NCI-H69 (cell line): ENCODE measurements at regions not wholly inside any gene's neighbourhood (a gene's known extent, or its start where the extent isn't known, plus 50 kb on each side); places are given as distances from the start of the nearest gene placed in this dataset.

Source experiments
- DNase-seq: peaks from one replicate; lab custom pipeline; 2025; lab: John Stamatoyannopoulos, UW

DNA sequence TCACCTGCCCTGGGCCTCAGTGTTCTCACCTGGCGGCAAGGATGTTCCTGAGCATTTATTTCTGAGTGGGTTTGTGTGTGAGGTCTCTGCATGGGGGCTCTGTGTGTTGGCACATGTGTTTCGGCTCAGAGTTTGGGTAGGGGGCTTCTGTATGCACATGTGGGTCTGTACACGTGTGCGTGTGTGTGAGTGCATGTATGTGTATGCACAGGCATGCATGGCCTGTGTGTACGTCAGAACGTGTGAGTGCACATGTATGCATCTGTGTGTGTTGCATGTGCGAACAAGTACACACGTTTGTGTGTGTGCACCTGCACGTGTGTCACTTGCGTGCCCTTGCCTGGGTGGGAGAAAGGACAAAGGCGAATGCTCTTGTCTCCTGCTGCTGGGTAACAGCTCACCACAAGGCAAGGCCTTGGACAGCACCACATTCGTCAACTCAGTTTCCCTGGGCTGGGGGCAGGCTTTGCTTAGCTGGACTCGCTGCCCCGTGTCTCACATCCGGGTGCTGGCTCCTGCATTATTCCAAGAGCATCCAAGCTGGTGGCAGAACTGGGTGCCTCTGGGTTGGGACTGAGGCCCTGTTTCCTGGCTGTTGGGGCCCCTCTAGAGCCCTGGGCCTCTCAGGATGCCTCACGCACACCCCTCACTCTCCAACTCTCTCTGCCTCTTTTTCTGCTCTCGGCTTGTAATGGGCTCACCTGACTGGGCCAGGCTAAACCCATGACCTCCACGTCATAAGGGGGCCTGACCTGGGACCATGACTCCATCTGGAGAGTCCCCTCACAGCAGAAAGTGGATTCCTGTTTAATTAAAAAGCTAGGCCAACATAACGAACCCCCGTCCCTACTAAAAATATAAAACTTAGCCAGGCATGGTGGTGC is 153.6 kb upstream of the C14orf180 start:
- DNase-seq, result no peak

DNA sequence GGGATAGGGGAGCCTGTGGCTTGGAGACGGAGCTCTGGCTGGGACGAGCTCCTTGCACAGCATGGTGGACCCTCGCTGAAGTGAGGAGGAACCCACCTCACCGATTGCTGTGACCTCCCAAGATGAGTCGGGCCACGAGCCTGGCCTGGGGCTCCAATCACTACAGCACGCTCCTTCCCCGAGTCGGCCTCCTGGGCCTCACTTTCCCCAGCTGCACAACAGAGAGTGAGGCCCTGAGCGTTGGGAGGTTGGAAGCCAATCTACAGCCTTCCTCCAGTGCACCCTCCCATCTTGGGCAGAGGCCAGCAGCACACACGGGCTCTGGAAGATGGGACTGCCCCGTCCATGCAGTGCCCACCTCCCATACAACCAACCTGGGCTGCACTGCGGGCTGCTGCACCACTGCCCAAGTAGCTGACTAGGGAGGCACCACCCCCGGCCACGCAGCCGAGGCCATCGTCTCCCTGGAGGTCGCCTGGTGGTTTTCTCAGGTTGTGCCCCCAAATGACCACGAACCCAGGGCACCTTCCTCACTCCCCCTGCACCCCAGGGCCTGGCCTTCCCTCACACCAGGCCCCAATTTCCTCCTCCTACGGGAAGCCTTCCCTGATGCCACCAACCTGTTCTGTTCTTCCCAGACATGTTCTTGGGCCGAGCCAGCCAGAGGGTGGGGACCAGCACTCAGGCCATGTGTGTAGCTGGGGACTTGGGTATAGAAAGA is 152.3 kb upstream of the C14orf180 start:
- DNase-seq, result no peak

DNA sequence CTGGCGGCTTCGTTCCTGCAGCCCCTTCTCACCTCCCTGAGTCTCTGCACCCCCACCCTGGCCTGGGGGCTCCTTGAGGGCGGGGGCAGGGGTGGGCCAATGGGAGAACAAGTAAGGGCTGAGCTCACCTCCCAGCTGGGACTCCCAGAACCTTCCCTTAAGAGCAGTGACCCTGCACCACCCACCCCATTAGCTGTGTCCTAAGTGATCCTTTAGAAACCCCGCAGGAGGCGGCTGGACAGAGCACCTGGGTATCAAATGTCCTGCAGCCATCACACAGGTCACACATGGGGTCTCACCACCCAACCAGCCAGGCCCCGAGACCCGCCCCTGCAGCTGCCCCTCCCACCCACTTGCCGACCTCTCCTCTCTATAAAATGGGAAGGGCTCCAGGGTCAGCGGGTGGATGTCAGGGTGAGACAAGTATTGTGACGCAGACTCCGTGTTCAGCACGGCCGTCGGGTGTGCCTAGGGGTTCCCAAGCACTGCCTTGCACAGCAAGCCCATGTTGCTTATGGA is 151.2 kb upstream of the C14orf180 start:
- peak; percentile 78 for DNase-seq

DNA sequence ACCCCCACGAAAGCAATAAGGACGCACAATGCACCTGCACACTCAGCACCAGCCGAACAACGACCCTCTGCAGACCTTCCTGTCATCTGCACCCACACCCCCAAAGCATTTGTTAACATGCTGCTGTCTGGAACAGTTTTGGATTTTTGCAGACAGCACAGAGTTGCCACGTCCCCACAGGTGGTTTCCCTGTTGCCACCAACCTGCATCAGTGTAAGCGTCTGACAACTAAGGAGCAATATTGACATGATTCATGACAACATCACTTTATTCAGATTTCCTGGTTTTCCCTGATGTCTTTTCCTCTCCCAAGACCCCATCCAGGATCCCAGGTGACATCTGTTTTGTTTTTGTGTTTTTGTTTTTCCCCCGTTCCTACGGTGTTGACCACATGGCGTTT is 150.7 kb upstream of the C14orf180 start:
- peak; percentile 78 for DNase-seq

DNA sequence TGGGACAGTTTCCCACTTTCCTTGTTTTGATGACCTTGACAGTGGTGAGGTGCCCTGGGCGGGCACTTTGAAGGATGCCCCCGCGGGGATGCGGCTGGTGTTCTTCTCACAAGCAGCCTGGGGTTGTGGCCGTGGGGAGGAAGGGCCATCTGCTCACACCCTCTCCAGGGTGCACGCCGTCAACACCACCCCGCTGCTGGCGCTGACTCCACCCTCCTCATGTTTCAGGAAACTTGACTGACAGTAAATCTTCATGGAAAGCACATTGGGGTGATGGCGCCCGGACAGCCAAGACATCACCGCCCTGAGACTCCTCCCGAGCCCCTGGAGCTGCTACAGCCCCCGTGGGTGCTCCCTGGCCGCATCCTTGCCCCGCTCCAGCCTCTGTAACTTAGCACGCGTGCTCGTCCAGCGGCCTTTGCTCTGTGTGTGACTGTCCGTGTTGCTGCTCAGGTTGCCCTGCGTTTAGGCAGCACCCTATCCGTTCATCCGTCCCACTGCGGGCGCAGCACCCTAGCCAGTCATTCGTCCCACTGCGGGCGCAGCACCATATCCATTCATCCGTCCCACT is 150.2 kb upstream of the C14orf180 start:
- peak; percentile 91 for DNase-seq

DNA sequence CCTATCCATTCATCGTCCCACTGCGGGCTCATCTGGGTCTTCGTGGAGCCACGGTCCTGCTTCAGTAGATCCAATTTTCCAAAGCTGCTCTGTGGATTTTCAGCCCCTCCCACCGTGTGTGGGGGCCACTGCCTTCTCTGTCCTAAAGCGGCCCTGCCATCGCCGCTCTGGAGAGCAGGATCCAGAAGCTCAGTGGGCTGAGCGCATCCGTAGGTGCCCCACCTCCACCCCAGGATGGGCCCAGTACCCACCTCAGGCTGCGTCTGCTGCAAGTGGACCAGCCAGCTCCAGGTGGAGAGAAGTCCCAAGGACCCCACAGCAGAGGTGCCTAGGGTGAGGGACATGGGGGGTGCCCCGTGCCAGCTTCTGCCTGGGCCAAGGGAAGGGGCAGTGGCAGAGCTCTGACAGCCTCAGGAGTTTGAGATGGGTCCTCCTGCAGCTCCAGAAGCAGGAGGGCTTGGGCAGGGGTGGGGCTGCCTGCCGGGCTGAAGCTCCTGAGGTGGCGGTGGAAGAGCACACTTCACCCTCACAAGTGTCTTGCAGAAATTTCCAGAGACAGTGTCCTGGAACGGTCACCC is 148.1 kb upstream of the C14orf180 start:
- no peak for DNase-seq

DNA sequence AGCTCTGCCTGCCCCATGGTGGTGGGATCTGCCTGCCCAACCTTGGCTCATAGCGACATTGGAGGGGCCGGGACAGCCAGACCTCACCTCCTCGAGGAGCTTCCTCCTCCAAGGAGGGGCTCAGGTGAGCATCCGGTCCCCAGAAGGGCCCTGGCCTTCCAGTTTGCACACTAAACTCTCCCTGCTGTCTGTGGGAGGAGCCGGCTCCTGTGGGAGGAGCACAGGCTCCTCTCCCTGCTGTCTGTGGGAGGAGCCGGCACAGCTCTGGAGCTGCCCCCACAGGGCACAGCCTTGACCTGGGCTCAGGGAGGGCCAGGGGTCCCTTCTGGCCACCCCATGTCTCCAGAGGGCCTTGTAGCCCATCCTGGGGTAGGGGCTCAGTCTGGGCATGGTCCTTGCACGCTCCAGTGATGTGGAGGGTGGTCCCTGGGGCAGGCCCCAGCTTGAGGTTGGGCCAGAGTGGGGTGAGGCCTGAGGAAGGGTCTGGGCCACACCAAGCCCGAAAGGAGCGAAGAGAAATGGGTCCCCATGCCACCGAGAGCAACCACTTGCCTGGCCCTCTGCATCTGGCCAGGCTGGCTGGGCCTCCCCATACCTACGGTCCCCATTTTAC is 147.5 kb upstream of the C14orf180 start:
- DNase-seq, result no peak

DNA sequence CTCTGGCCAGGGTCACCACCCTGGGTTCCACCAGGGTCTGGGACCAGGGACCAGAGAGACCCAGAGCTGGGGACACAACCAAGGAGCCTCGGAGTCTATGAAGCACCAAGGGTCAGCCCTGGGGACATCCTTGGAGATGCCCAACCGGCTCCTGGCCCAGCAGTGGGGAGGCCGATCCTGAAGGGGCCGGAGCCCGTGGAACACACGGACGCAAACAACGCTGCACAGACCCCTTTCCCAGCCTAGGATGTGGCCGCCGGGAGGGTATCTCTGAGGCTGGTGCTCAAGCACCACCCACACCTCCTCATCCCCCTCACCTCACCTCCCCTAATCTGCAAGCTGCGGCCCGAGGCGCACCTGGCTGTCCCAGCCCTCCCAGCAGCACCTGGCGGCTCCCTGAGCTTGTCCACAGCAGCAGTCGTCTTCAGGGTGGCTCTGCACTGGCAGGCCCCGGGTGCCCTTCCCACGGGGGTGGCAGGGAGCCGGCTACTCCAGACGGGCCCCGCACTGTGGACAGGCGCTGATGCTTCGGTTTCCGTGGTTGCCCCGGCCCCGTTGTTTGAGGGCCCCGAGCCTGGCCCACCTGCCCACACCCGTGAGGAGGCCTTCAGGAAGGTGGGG is 146.8 kb upstream of the C14orf180 start:
- DNase-seq, result no peak

DNA sequence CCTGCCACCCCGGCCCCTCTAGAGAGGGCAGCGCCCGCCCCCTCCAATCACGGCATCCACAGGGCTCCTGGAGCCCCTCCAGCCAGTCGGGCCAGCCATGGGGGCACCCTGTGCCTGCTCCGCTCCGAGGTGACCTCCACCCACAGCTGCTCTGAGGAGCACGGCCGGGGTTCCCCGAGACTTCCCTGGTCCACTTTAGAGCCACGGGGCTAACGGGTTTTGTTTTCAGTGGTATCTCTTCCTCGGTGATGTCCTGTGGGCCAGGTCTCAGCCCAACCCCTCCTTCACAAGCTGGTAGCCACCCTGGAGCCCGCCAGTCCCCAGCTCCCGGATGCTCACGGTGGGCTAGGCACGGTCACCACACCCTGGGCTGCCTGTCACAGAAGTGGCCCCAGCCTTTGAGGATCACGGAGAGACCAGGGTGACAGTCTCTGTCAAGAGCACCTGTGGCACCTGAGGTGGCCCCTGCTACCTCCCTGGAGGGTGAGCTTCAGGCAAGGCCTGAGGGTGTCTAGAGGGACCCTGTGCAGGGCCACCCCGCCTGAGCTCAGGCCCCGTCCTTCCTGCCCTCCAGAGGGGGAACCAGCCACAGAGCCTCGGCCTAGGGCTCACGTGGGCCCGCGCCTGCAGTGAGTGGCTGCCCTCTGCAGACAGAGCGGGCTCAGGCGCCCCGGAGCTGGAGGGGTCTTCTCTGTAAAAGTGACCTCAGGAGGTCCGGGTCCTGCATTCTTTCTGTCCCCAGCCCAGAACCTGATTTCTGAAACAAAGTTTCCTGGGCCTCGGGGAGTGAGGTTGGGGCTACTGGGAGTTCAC is 146.0 kb upstream of the C14orf180 start:
- no peak for DNase-seq

DNA sequence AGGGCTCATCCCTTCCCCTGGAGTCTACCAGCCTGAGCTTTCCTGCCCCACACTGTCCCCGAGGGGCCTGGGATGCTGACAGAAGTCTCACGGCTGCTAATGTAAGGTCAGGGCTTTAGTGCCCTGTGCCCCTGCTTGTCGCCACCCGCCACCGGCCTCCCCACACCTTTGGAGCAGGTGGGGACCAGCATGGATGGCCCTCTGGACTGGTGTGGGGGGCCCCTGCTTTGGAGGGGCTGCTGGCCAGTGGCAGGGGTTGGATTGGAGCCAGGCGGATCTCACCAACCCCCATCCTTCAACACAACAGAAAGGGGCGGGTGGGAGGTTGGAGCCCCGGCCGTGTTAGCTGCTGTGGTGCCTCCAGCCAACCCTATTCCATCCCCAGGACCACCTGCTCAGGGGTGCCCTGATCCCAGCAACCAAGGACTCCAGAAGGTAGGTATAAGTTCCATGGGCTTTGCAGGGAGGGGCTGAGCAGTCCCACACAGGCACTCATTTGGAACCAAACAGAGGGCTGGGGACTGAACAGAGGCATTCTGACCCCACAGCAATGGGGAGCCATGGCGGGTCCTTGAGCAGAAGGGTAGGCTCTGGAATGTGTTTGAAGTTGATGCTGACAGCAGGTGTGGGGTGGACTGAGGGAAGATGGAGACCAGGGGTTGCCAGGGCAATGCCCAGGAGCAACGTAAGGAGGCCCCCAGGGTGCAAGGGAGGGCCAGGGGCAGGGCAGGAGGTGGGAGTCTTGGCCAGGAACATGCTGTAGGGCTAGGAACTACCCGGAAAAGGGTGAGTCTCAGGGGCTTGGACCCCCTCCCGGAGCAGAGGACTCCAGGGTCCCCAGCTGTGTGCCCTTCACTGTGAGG is 145.1 kb upstream of the C14orf180 start:
- no peak for DNase-seq

DNA sequence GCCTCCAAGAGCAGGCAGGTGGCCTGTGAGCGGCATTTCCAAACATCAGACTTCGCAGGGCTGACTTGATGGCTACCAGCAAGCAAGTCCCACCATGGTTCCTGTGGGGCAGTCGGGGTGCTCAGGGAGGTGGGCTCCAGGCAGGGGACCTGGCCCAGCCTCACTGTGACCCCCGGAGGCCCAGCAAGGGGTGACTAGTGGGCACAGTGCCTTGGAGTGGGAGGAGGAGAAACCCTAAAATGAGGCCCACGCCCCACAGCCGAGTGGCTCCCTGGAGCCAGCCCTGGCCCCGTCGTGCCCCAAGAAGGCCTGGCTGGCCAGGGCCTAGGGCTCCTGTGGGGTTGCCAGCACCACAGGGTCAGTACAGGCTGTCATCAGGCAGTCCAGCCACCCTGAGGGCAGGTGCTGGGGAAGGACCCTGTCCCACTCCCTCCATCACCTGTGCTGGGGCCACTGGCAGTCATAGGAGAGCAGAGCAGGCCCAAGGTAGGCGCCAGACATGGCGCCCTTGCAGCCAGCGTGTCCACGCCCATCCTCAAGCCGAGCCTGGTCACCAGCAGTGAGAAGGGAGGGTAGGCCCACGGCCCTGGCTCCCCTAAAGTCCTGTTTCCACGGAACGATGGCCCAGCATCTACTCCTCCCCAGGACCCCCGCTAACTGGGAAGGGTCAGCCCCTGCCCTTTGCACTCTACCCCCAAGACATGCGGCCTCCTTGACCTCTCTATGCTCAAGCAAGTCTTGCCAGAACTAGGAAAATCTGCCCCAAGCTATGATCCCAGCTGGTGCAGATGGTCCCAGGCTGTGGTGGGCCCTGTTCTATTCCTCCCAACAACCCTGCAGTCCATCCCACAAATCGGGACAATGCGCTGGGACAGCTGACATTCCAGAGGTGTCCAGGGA is 144.2 kb upstream of the C14orf180 start:
- no peak for DNase-seq

DNA sequence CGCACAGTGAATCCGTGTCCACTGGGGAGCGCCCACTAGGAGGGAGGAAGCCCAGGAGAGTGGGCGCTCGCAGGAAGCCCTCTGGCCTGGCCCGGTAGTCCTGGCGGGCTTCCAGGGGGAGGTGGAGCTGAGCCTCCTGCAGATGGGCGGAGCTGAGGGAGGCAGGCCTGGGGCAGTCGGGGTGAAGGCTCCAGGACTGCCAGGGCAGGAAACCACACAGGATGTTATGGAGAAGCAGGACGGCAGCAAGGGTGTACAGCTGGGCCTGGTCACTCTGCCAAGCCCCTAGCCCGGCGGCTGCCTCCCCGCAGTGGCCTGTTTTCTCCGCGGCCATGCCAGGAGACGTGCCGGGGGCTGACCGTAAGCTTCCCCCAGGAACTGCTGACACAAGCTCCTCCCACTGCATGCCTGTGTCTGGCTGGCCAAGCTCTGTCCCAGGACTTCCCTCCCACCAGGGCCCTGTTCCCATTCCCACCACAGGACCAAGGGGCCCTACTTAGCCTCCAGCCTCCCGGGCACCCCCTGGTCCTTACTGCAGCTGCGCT is 143.4 kb upstream of the C14orf180 start:
- peak; percentile 61 for DNase-seq

DNA sequence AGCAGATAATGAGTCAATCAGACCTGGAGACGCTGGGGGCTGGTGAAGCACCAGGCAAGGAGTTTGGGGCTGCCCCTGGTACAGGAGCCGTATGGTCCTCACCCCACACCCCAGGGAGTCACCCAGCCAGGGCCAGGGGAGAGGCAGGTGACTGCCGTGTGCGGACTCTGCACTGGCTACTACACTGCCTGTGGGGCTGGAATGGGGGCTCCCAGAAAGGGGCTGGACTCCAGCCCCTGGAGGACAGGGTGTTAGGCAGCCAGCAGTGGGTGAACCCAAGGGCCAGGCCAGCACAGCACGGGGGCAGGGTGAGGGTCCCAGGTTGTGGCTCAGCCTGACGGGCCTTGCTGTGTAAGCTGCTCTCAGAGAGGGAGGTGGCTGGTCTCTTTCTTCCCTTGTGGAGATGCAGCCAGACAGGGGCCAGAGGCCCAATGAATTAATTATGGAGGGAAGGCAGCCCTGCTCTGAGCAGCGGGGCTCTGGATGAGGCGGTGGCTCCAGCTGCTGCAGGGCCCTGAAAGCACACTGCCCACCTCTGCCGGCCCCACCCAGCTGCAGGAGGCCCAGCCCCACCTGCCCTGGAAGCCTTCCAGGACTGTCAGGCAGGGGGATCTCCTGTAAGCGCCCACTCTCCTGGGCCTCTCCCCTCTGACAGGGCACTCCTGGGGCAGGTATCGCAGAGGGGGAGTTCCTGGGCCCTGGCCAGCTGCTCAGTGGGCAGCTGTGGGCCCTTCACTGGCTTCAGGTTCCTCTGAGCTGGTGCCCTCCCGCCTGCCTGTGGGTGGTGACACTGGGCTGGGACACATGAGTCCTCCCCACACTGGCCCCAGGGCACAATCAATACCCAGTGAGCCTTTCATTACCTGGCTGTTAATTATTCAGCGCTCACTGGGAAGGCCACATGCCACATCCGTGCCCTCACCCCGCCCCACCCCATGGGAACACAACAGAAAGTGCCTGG is 142.5 kb upstream of the C14orf180 start:
- peak; percentile 99 for DNase-seq

DNA sequence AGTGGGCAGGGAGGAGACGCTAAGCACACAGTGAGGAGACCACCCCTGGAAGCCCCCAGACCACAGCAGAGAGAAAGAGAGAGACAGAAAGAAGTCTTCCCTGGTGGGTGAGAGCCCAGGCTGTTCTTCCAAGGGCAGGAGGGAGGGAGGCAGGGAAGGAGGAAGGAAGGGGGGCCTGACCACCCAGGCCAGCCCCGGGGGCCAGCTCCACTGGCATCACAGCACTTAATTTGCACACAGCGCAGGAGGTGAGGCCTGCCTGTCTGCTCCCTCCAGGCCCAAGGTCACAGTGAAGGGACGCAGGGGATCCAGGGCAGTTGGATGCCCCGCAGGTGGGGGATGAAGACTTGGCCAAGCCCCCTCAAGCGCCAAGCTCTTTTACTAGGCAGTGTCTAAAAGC is 141.9 kb upstream of the C14orf180 start:
- no peak for DNase-seq

DNA sequence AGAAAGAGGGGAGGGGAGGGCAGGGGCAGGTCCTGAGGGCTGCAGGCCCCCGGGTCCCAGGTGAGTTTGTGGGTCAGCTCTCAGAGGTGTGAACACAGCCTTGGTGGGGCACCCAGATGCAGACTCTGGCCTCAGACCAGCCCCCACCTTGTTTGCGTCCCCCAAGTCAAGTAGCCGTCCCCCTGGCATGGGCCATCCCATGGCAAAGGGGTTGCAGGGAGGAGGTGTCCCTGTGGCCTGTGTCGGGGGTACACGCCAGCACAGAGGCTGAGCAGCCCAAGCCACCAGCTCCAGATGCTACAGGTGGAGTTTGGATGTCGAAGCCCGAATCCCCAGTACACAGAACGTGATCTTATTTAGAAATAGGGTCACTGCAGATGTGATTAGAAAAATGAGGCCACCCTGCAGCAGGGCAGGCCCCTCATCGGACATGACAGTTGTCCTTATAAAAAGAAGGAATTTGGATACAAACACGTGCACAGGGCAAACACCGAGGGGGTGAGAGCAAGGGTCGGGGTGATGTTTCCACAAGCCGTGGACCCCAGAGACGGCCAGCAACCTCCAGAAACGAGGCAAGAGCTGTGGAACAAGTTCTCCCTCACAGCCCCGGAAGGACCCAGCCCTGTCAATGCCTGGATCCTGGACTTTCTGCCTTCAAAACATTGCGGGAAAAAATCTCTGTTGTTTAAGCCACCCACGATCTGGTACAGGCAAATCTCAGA is 141.2 kb upstream of the C14orf180 start:
- no peak for DNase-seq

DNA sequence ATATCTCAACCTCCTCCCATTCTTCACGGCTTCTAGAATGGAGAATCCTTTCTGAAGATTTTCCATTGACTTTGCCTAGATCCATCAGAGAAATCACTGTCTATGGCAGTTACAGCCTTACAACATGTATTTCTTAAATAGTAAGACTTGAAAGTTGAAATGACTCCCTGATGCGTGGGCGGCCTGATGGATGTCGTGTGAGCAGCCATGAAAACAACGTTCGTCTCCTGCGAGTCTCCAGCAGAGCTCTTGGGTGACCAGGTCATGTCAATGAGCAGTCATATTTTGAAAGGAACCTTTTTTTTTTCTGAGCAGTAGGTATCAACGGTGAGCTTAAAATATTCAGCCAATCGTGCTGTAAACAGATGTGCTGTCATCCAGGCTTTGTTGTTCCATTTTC is 139.9 kb upstream of the C14orf180 start:
- no peak for DNase-seq
